GM18867 (cell line): ENCODE measurements at regions not wholly inside any gene's neighbourhood (a gene's known extent, or its start where the extent isn't known, plus 50 kb on each side); places are given as distances from the start of the nearest gene placed in this dataset.
"Not testable (repeated sequence)": the region's sequence is repeated elsewhere in the genome, so short reads cannot be mapped to it uniquely, and the experiment has no call there.

Experiments
- ATAC-seq: cut with Tn5 transposase; IDR thresholded peaks from one replicate; pipeline ENCODE4 v1.9.1; 2021; ENCODE audit warnings: mild to moderate bottlenecking, moderate library complexity; ENCODE audit not compliant: unreplicated experiment

GRCh38 chr22:22756109-22756508 lies 111.7 kb downstream of the GGTLC2 start:
- ATAC-seq: no peak

DNA sequence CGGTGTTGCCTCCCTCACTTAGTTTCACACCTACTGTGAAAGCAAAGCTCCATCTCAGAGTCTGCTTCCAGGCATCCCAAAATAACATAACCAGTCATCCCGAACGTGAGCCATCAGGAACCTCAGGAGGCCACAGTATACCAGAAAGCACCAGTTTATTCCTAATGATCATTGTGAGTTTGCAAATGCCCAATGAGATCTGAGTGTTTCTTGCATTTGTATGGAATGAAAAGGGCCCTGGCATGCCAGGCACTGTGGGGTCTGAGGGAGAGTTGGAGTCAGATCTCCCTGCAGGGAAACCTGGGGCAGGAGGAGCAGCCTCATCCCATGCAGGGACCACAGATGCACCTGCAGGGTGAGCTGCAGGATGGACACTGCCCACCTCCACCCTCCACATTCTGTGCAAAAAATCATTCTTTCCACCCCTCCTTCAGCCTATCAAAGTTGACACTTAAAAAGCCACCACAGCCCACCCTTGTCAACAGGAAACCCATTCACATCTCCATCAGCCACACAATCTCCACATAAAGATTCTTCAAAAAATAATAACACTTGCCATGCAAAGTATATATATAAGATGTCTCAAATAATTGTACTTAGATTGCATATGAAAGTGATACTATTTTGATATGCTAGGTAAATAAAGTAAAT lies 112.3 kb downstream of the GGTLC2 start:
- not testable (repeated sequence) for ATAC-seq

GRCh38 chr22:22758101-22758807 lies 113.8 kb downstream of the GGTLC2 start:
- not testable (repeated sequence) for ATAC-seq

GRCh38 chr22:22759371-22759770 lies 115.0 kb downstream of the GGTLC2 start:
- ATAC-seq: no peak

GRCh38 chr22:22759889-22760546 lies 115.6 kb downstream of the GGTLC2 start:
- ATAC-seq: no peak

DNA sequence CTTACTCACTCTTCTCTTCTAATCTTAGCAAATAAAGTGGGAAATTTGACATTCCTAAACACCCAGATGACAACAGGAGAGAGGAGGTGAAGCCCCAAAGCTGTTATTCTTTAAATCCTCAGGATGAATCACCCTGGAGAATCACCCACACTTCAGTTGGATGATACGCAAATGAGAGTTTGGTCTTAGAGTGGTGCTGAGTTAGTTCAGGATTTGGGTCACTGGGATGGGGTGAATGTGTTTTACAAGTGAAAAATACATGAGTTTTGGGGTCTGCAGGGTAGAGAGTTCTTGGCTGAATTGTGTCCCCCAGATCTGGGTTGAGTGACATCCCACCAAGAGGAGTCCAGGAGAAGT lies 117.2 kb downstream of the GGTLC2 start:
- ATAC-seq: no peak

- no peak for ATAC-seq
These were observed 117.8 kb downstream of the GGTLC2 start for GRCh38 chr22:22761963-22762772.

DNA sequence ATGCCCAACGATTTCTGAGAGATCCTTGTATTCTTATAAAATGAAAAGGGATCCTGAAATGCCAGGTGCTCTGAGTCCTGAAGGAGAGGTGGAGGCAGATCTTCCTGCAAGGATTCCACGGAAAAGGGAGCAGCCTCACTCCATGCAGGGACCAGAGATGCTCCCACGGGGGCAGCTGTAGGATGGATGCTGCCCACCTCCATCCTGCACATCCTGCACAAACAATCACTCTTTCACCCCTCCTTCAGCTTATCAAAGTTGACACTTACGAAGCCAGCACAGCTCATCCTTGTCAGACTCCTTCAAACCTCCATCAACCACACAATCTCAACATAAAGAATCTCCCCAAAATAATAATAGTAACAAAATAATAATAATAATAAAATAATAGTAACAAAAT lies 119.1 kb downstream of the GGTLC2 start:
- ATAC-seq: no peak

- ATAC-seq: no peak
These were observed 119.7 kb downstream of the GGTLC2 start for GRCh38 chr22:22764085-22764484.

DNA sequence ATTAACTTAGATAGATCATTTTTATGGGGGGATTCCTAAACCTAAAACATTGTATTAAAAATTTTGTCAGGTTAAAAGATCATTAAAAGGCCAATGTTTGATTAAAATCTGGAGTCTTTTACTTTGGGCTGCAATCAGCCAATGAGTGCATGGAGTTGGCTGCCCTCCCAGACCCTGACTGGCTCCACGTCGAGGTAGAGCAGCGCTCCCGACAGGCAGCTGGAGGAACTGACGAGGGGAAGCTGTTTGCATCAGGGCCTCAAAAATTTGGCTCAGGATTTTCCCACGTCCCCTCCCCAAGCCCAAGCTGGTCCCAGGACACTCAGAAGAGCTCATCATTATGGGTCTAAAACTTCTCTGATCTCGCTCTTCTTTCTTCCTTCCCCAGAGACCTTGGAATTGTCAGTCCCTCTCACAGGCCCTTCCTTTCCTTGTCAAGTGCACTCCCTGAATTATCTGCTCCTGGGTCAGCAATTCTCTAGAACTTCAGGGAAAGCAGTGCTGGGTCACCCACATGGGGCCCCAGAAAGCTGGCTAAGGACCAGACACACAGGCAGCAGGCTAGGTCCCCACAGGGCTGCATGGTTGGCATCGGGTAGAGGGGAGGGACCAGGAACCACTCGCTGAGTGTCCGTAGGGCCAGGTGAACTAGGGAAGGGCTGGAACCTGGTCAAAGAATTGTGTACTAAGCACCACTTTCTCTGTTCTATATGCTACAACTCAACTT lies 119.6 kb upstream of the IGLL5 start:
- no peak for ATAC-seq

GRCh38 chr22:22768885-22769284 lies 118.7 kb upstream of the IGLL5 start:
- no peak for ATAC-seq

- ATAC-seq: no peak
These were observed 118.0 kb upstream of the IGLL5 start for GRCh38 chr22:22769434-22770279.

- no peak for ATAC-seq
These were observed 117.2 kb upstream of the IGLL5 start for GRCh38 chr22:22770280-22770871.

- no peak for ATAC-seq
These were observed 116.7 kb upstream of the IGLL5 start for GRCh38 chr22:22770881-22771280.

DNA sequence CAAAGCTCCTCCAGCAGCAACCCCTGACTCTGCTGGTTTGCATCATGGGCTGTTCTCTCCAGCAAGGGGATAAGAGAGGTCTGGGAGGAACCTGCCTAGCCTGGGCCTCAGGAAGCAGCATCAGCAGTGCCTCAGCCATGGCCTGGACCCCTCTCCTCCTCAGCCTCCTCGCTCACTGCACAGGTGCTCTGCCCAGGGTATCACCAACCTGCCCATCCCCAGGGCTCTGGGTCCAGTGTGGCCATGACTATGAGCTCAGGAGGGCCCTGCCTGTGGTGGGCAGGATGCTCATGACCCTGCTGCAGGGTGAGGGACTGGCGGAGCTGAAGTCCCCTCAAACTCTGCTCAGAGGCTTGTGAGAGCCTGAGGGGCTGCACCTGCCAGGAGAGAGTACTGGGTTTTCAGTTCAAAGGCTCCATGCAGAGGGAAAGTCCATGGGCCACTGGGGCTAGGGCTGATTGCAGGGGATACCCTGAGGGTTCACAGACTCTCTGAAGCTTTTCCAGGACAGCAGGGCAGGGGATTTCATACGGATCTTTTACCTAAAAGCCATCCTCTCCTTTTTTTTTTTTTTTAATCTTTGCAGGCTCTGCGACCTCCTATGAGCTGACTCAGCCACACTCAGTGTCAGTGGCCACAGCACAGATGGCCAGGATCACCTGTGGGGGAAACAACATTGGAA lies 115.8 kb upstream of the IGLL5 start:
- no peak for ATAC-seq

GRCh38 chr22:22772396-22772795 lies 115.2 kb upstream of the IGLL5 start:
- no peak for ATAC-seq

DNA sequence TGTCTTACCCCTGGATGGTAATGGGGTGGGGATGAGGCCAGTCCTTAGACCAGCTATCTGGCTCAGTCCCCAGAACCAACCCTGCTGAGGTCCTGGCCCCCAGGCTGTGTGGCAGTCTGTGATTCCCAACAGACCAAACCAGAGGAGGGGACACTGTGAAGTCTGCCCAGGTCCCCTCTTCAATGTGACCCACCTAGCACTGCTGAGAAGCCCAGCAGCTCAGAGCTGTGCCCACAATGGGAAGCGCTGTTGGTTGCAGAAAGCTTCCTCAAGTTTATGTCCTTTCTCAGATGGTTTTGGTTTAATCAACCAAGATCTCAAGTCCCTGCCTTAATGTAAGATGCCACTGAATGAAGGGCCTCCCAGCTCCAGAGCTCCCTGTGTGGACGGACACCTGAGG lies 114.7 kb upstream of the IGLL5 start:
- ATAC-seq: no peak

- ATAC-seq: no peak
These were observed 114.2 kb upstream of the IGLL5 start for GRCh38 chr22:22773427-22773826.
